ENCODE measurements at regions not wholly inside any gene's neighbourhood (a gene's known extent, or its start where the extent isn't known, plus 50 kb on each side); places are given as distances from the start of the nearest gene placed in this dataset.

DNA sequence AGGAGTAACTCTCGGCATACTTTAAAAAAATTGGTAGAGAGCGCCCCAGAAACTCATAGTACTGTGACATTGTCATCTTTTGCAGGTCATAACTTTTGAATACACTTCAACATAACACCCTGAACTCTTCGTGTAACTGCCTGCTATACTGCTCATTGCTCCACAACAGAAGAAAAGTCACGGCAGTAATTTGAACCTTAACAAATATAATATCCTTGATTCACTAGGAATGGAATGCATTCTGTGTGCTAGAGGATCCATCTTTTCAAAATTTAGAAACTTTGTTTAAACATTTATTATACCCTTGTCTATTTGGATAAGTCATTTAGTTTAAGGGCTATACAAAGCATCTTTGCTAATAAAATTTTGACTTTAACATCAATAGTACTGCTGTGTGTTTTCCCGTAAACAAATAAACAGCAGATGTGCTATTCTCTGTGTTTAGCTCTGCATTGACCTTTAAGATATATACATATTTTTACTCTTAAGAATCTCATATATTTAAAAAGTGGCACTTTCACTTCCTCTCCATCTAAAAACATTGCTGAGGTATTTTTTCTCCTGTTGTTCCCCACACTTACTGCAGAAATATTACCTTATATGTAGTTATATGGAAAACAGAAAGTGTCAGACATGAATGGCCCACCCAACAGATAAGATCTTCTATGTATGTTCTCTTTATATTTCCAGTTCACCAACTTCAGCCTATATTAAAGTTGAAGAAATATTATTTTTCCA lies 217.6 kb upstream of the TMEM229A start:
- Histone ChIP-seq H3K27me3 (replicated peaks in 1 of 4; ENCODE audit: control insufficient read depth in 3 of 4, extremely low read depth in 1 of 4, insufficient read depth in 3 of 4, low read length in 3 of 4) (no peaks in the 10 kb centered on the region), H2BK120ac (replicated peaks; ENCODE audit: low read depth, low read length) (no peak overlapping the region), H4K5ac (ENCODE audit: insufficient read length, low read depth, low read length) (no peak overlapping the region), H3K56ac (replicated peaks; ENCODE audit: insufficient read length, low read depth, low read length) (no peak overlapping the region), H2AFZ (ENCODE audit: low read length) (no peak overlapping the region), H4K8ac (ENCODE audit: extremely low read depth, insufficient read depth, low read length) (no peak overlapping the region), H2BK15ac (ENCODE audit: low read length) (no peak overlapping the region), H2AK5ac (ENCODE audit: low read depth, low read length) (no peak overlapping the region), H3K36me3 (ENCODE audit: control insufficient read depth in 2 of 4, insufficient read depth in 4 of 4, low read length in 3 of 4) (no peaks in the 10 kb centered on the region), H3K23me2 (ENCODE audit: low read depth, low read length) (no peaks in the 10 kb centered on the region), H3K14ac (ENCODE audit: insufficient read length) (no peak overlapping the region), H3K4me3 (ENCODE audit: extremely low read depth in 1 of 4, insufficient read depth in 2 of 4, low read depth in 3 of 4, low read length in 4 of 4) (no peak overlapping the region), H4K91ac (replicated peaks; ENCODE audit: insufficient read length, low read length) (no peak overlapping the region), H3K79me2 (ENCODE audit: control insufficient read depth in 1 of 2, insufficient read depth in 2 of 2, low read length in 2 of 2) (no peaks in the 10 kb centered on the region), H3K79me1 (ENCODE audit: low read depth, low read length) (no peaks in the 10 kb centered on the region; the same call in 1 of the 2 replicates), H3K18ac (ENCODE audit: extremely low read depth, low read length) (no peak overlapping the region), H3K9ac (replicated peaks in 1 of 4; ENCODE audit: extremely low read depth in 1 of 4, low read depth in 3 of 4, low read length in 3 of 4) (no peak overlapping the region), H3K27ac (ENCODE audit: low read depth, low read length) (no peak overlapping the region), H3K4me2 (ENCODE audit: insufficient read depth in 1 of 2, low read depth in 2 of 2, low read length in 2 of 2) (no peak overlapping the region), H3K4me1 (replicated peaks in 1 of 4; ENCODE audit: control insufficient read depth in 3 of 4, insufficient read depth in 4 of 4, low read length in 3 of 4) (no peaks in the 10 kb centered on the region; a peak in 1 of 7 replicates), H3K4ac (replicated peaks; ENCODE audit: insufficient read length, low read depth, low read length) (no peak overlapping the region), H2BK20ac (ENCODE audit: low read length) (no peak overlapping the region), H2BK12ac (ENCODE audit: low read depth, low read length) (no peak overlapping the region), H3K9me3 (ENCODE audit: insufficient read depth in 2 of 2, low read depth in 1 of 2, low read length in 1 of 2) (no peaks in the 10 kb centered on the region), H3K23ac (ENCODE audit: insufficient read length) (no peak overlapping the region), H2BK5ac (ENCODE audit: low read depth, low read length) (no peak overlapping the region), H4K20me1 (replicated peaks in 1 of 2; ENCODE audit: control insufficient read depth in 1 of 2, insufficient read depth in 2 of 2, low read length in 2 of 2) (no peaks in the 10 kb centered on the region)
- 94% methylated on average over 5 of the region's 5 CpGs; no CpG with 5 or more reads in 1 of the 2 experiments for WGBS, 2 experiments (ENCODE audit: extremely low coverage in 1 of 2, insufficient coverage in 1 of 2, insufficient read length in 1 of 2, insufficient replicate concordance in 2 of 2, low coverage in 1 of 2, low lambda C conversion rate in 2 of 2, missing lambda C conversion rate in 1 of 2)
- DNase-seq (ENCODE audit: low read depth in 1 of 2, low spot score in 2 of 2) (no peak), FAIRE-seq (no peak)
- POLR2A ChIA-PET (ENCODE audit: partially characterized antibody) = no interaction called here
- TF ChIP-seq SP1 (IDR thresholded peaks at IDR 0.05; ENCODE audit: low read depth, low read length) (no peak), SP2 (IDR thresholded peaks at IDR 0.05; ENCODE audit: low read length) (no peak), PHF8 (conservative IDR thresholded peaks at IDR 0.05; ENCODE audit: low read depth, low read length) (no peak), ZNF274 (IDR thresholded peaks at IDR 0.05; ENCODE audit: borderline replicate concordance, extremely low read depth, low read length) (no peak), SRF (IDR thresholded peaks at IDR 0.05; ENCODE audit: low read depth, low read length) (no peak), ASH2L (IDR thresholded peaks at IDR 0.05; ENCODE audit: low read length) (no peak), CHD1 (IDR thresholded peaks at IDR 0.05; ENCODE audit: low read depth, low read length) (no peak), FOSL1 (IDR thresholded peaks at IDR 0.05; ENCODE audit: insufficient read depth, low read depth, low read length) (no peak), BCL11A (IDR thresholded peaks at IDR 0.05; ENCODE audit: low read depth in 2 of 2, low read length in 2 of 2) (no peak)
- CTCF ChIA-PET (ENCODE audit: partially characterized antibody) = interaction anchor here (2.8 kb wide), 1 partner anchor 25 kb away, joined by 14 read pairs; no protein-coding TSS in a partner anchor
